ENCODE measurements at regions not wholly inside any gene's neighbourhood (a gene's known extent, or its start where the extent isn't known, plus 50 kb on each side); places are given as distances from the start of the nearest gene placed in this dataset.
A peak's percentile ranks its signal among the peaks of the same experiment; 100 is the strongest.

DNA sequence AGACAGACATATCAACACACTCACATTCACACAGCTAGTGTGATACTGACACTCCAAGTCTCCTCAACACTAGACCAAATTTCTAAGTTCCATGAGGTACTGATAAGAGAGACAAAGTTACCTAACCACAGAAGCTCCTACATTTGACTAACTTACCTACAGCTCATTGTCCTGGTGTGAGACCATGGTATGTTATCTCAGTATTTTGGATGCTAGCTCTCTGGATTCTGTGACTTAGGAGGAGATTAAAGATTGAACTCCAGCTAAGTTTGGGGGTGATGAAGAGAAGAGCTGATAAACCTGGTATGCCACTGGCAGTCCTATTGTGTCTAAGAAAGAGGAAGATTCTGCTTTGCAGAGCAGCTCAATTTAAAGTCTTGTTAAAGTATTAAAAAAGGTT lies 144.0 kb upstream of the MYRIP start:
- TF ChIP-seq, protein P1, sequence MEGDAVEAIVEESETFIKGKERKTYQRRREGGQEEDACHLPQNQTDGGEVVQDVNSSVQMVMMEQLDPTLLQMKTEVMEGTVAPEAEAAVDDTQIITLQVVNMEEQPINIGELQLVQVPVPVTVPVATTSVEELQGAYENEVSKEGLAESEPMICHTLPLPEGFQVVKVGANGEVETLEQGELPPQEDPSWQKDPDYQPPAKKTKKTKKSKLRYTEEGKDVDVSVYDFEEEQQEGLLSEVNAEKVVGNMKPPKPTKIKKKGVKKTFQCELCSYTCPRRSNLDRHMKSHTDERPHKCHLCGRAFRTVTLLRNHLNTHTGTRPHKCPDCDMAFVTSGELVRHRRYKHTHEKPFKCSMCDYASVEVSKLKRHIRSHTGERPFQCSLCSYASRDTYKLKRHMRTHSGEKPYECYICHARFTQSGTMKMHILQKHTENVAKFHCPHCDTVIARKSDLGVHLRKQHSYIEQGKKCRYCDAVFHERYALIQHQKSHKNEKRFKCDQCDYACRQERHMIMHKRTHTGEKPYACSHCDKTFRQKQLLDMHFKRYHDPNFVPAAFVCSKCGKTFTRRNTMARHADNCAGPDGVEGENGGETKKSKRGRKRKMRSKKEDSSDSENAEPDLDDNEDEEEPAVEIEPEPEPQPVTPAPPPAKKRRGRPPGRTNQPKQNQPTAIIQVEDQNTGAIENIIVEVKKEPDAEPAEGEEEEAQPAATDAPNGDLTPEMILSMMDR (IDR thresholded peaks at IDR 0.05), result no peak

DNA sequence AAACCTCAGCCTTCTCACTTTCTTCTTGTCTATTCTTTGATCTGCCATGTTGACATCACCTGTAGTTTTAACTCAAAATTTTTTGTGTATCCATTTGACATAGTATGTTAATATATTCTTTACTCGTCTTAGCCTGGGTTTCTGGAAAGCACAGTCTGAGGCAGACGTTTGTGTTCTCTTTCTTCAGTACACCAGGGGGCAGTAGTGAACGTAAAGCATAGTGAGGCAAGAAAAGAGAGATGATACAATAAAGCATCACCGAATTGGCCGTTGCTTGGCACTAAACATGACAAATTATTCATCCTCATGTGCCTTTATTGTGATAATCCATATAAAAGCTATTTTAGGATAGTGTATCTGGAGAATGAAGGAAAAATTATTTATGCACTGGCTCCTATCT lies 141.0 kb upstream of the MYRIP start:
- TF ChIP-seq, protein P1 (IDR thresholded peaks at IDR 0.05), result peak; percentile 80

DNA sequence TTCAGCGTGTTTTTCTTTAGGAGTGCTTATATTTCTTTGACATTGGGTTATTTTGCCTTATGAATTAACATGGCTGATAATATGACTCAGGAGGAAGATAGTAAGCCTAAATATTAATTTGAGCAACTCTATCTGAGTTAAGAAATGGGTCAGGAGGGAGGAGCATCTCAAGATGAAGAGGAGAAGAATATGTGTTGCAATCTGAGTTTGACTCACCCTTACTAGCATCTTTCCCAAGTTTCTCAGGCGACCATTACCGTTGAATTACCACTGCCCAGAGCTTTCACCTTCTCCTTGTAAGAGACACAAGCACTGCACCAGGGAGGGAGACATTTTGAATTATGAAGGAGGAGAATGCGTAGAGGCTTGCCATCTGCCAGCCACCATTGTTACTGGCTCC lies 138.3 kb upstream of the MYRIP start:
- TF ChIP-seq, protein P1 (IDR thresholded peaks at IDR 0.05), result no peak

DNA sequence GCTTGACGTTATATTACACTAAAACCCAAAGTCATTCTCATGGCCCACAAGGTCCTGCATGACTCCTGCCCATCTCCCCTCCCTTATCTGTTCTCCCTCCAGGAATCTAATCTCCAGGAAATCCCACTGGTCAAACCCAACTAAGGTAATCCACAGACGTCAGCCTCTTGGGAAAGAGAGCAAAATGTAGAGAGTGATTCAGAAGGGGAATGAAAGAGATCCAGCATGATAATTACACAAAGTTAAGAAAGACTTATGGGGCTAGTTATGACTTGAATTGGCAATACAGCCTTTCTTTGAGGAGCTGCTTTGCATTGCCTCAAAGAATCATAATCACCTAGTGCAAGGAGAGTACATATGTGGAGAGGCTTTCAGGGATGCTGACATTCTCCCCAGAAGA lies 137.8 kb upstream of the MYRIP start:
- TF ChIP-seq, protein P1 (IDR thresholded peaks at IDR 0.05), result no peak

DNA sequence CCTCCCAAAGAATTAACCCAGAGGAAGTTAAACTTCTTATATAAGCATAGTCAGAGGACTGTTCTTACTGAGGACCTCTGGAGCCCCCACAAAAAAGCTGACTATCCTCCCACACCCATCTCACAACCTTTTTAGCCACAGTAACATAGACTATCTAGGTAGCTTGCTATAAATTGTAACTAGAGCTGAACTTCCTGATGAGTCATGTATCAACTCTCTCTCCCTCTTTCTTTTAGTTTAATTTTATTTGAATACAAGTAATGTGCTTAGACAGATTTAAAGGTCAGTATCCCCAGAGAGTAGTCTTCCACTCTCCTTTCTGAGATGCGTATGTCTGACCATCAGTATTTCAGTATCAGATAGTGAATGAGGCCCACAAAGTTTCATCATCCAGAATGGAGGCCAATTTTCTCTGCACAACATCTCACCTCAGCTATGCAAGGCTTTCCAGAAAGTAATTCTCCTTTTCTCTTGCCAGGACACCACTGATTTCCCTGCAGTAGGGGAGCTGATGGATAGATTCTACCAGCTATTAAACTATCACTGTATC lies 104.0 kb upstream of the MYRIP start:
- TF ChIP-seq, protein P1 (IDR thresholded peaks at IDR 0.05), result no peak

DNA sequence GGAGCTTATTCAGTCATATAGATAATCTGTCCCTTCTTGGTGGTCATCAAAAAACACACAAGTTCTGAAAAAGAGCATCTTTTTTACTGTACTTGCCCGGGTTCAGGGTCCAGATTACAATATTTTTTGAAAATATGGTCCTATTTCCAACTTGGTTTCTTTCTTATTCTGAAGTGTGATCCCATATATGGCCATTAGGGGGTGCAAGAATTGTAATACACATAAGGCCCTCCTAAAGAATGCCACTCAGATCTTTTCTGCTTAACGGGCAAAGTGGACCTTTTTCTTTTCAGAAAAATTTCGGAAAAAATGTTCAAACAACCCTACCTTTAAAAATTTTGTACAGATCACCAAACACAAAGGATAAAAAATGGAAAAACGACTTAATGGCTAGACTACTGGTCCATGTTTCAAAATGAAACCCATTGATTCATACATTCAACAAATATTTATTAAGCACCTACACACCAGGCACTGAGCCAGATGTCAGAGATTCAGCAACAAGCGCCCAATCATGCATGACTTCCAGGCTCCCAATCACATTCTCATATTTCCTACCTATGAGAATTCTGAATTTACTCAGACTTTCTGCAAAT lies 102.0 kb upstream of the MYRIP start:
- TF ChIP-seq, protein P1 (IDR thresholded peaks at IDR 0.05), result peak; percentile 80

DNA sequence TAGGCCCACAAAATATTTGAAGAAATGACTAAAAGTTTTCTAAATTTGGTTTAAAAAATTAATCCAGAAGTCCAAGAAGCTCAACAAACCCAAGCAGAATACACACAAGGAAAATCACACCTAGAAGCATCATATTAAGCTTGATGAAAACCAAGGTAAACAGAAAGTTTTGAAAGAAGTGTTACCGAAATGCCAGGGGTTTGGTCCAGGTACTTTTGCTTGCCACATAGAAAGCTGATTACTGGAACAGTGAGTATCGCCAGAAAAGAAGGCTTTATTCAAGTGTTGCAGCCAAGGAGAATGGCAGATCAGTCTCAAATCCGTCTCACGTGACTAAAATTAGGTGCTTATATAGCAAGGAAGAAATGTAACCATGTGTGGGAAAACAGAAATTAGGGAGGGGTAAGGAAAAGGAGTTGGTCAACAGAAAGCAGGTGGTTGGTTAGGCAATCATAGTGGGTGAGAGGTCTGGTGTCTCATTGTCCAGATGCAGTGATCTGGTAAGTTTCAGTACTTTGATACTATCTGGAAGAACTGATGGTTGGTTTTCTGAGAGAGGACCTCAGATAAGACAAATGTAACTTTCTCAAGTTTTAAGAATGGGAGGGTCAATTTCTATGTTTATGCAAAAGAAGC lies 96.9 kb upstream of the MYRIP start:
- TF ChIP-seq, protein P1 (IDR thresholded peaks at IDR 0.05), result no peak

Data from LNCAP (cell line).